ENCODE measurements at regions not wholly inside any gene's neighbourhood (a gene's known extent, or its start where the extent isn't known, plus 50 kb on each side); places are given as distances from the start of the nearest gene placed in this dataset.

GRCh38 chr7:25789701-25790640, 362.0 kb upstream of the NFE2L3 start:
- TF ChIP-seq CTCF (IDR thresholded peaks at IDR 0.05) (no peak), POLR2A (IDR thresholded peaks at IDR 0.05) (no peak)

All from testis (tissue), 2 donors.